WI38 (cell line): ENCODE measurements at regions not wholly inside any gene's neighbourhood (a gene's known extent, or its start where the extent isn't known, plus 50 kb on each side); places are given as distances from the start of the nearest gene placed in this dataset.
"Not testable (repeated sequence)": the region's sequence is repeated elsewhere in the genome, so short reads cannot be mapped to it uniquely, and the experiment has no call there.

Source experiments
- H3K4me3 ChIP-seq: 2 replicates; pipeline ENCODE4 v1.5.1; 2011; ENCODE audit warnings: low read depth, mild to moderate bottlenecking, control low read depth, low read length
- CTCF ChIP-seq: IDR thresholded peaks from 2 replicates; pipeline ENCODE4 v1.5.1; 2012; ENCODE audit warnings: low read depth, mild to moderate bottlenecking, control low read depth, low read length

GRCh38 chr2:226540204-226540994, 259.2 kb downstream of the IRS1 start:
- H3K4me3 ChIP-seq, result no peak overlapping the region

DNA sequence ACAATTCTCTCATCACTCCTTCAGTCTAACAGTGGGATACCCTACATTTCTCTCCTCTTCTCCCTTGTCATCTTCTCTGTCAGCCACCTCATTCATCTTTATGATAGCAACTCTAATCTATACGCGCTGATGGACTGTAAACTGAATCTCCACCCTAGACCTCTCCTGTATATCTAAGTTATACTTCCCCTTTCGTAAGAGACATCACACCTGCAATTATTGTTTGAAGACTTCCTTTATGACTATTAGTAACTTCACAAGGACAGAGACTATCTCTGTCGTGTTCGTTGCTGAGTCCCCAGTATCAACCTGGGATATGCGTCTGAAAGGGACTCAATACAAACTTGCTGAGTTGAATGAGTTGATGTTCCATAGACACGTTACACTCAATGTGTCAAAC, 263.2 kb downstream of the IRS1 start:
- H3K4me3 ChIP-seq, result no peak overlapping the region
- TF ChIP-seq CTCF, result no peak

More at GRCh38 chr2:226540204-226540994, 259.2 kb downstream of the IRS1 start:
- TF ChIP-seq CTCF, result no peak

GRCh38 chr2:226532976-226533375, 266.6 kb downstream of the IRS1 start:
- not testable (repeated sequence) for H3K4me3 ChIP-seq

DNA sequence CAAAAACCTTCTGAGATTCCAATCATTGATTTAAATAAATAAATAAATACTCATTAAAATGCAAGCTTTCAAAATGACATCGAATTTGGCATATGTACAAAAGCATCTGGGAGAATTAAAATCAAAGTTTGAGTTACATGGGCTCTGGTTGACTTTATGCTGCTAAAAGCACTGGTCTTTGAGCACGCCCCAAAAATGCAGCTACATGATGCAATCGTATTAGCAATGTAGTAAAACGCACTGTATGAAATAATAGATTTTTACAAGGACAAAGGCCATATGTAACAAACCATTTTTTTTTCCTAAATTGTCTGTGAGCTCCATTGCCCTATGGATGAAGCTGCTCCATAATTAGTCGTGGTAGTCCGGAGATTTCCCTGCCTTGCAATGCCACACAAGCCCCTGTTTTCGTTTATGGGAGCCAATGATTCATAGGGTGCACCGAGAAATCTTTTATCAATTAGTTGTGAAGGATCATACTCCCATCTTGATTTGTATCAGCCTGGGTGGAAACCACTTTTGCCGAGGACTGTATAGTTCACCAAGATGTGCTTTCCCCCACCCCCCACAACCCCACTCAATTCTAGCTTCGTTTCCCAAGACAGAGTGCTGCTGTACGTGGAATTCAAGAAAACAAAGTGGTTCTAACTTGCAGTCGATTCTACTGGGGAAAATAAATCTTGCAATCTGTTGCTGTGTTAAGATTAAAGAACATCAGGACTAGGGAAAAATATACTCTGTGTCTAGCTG, 268.4 kb downstream of the IRS1 start:
- TF ChIP-seq CTCF, result no peak

DNA sequence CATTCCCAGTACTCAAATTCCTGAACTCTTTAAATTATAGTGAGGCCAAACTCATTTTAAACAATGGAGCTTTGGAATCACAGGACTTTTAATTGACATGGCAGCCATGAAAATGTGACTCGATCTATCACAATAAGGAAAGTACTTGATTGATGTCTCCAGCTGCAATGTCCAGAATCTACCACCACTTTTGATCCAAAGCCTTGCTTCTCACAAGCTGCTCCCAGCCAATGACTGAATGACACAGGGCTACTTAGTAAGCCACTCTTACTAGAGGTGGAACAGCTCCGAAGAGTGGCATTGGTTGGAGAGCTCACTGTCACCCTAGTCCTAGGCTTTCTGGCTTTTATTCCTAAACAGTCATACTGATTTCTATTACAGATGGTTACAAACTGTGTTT, 270.1 kb downstream of the IRS1 start:
- no peak for TF ChIP-seq CTCF
- H3K4me3 ChIP-seq, result no peak overlapping the region

More for the DNA sequence above, 268.4 kb downstream of the IRS1 start:
- H3K4me3 ChIP-seq, result no peak overlapping the region

- no peak overlapping the region for H3K4me3 ChIP-seq
- no peak for TF ChIP-seq CTCF
Observed at GRCh38 chr2:226526716-226527115, 272.9 kb downstream of the IRS1 start.

- no peak overlapping the region for H3K4me3 ChIP-seq
- TF ChIP-seq CTCF, result no peak
Observed at GRCh38 chr2:226524381-226524843, 275.2 kb downstream of the IRS1 start.
